Fibroblast of villous mesenchyme (primary cell): ENCODE measurements at regions not wholly inside any gene's neighbourhood (a gene's known extent, or its start where the extent isn't known, plus 50 kb on each side); places are given as distances from the start of the nearest gene placed in this dataset.
A peak's percentile ranks its signal among the peaks of the same experiment; 100 is the strongest.

Source experiments
- DNase-seq: peaks from one replicate; pipeline ENCODE4 v3.0.0-alpha.2; 2010; ENCODE audit warnings: low read depth
- H3K4me3 ChIP-seq: 2 replicates; pipeline ENCODE4 v1.5.1; 2011; ENCODE audit warnings: low read depth, mild to moderate bottlenecking, low read length
- CTCF ChIP-seq: IDR thresholded peaks from 2 replicates; pipeline ENCODE4 v1.5.1; 2012; ENCODE audit warnings: low read depth, mild to moderate bottlenecking, low read length; ENCODE audit not compliant: insufficient read depth

- H3K4me3 ChIP-seq: no peak overlapping the region
- no peak for TF ChIP-seq CTCF
- no peak for DNase-seq
Observed at GRCh38 chr9:30661925-30662324, 1722.5 kb upstream of the ACO1 start.

GRCh38 chr9:30670805-30671562 lies 1713.5 kb upstream of the ACO1 start:
- no peak for DNase-seq
- no peak overlapping the region for H3K4me3 ChIP-seq
- TF ChIP-seq CTCF: no peak

GRCh38 chr9:30673132-30673531 lies 1711.3 kb upstream of the ACO1 start:
- DNase-seq: peak; percentile 0
- H3K4me3 ChIP-seq: no peak overlapping the region
- no peak for TF ChIP-seq CTCF

- TF ChIP-seq CTCF: no peak
- no peak for DNase-seq
- no peak overlapping the region for H3K4me3 ChIP-seq
Observed at GRCh38 chr9:30676651-30677050, 1707.8 kb upstream of the ACO1 start.

- no peak for TF ChIP-seq CTCF
- no peak for DNase-seq
- H3K4me3 ChIP-seq: no peak overlapping the region
Observed at GRCh38 chr9:30677221-30677620, 1707.2 kb upstream of the ACO1 start.

GRCh38 chr9:30688801-30689200 lies 1695.6 kb upstream of the ACO1 start:
- no peak for DNase-seq
- no peak overlapping the region for H3K4me3 ChIP-seq
- no peak for TF ChIP-seq CTCF

- H3K4me3 ChIP-seq: no peak overlapping the region
- DNase-seq: no peak
- TF ChIP-seq CTCF: no peak
Observed at GRCh38 chr9:30697958-30698357, 1686.5 kb upstream of the ACO1 start.
